BLaER1 (cell line): ENCODE measurements at regions not wholly inside any gene's neighbourhood (a gene's known extent, or its start where the extent isn't known, plus 50 kb on each side); places are given as distances from the start of the nearest gene placed in this dataset.

Experiments used
- H3K27ac ChIP-seq: shearing (Covaris generic); formaldehyde crosslinking; 2 replicates; pipeline ENCODE4 v1.8.1; 2022
- H3K27me3 ChIP-seq: shearing (Covaris generic); formaldehyde crosslinking; 2 replicates; pipeline ENCODE4 v1.8.1; 2022
- H3K36me3 ChIP-seq: shearing (Covaris generic); formaldehyde crosslinking; 2 replicates; pipeline ENCODE4 v1.8.1; 2022
- H3K4me1 ChIP-seq: shearing (Covaris generic); formaldehyde crosslinking; 2 replicates; pipeline ENCODE4 v1.8.1; 2022
- H3K4me2 ChIP-seq: shearing (Covaris generic); formaldehyde crosslinking; 2 replicates; pipeline ENCODE4 v1.8.1; 2022
- H3K4me3 ChIP-seq: shearing (Covaris generic); formaldehyde crosslinking; 2 replicates; pipeline ENCODE4 v1.8.1; 2022
- H3K9ac ChIP-seq: shearing (Covaris generic); formaldehyde crosslinking; 2 replicates; pipeline ENCODE4 v1.8.1; 2022
- H3K9me3 ChIP-seq: shearing (Covaris generic); formaldehyde crosslinking; 2 replicates; pipeline ENCODE4 v1.8.1; 2022
- H4K20me1 ChIP-seq: shearing (Covaris generic); formaldehyde crosslinking; 2 replicates; pipeline ENCODE4 v1.8.1; 2022
- Cebpa-rat ChIP-seq: shearing (Covaris generic); IDR thresholded peaks from 2 replicates; pipeline ENCODE4 v1.8.1; 2022

DNA sequence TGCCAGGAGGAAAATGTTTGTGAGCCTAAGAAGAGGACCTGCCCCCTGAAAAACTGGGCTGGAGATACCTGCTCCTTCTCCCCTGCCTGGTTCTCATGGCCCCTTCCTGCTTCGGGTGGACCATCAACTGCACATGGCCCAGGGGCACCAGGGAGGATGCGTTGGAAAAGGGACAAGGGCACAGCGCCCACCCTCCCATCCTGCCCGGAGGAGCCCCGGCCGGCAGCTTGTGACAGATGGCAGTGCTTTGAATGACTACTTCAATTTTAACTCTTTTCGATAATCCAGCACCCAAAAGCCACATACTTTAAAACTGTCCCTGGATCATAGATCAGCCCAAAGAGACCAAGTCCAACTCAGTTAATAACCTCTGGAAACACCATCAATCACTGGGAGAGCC, 135.8 kb upstream of the NECTIN1 start:
- TF ChIP-seq Cebpa-rat = no peak
- Histone ChIP-seq H3K4me2 (no peak overlapping the region), H3K4me3 (no peak overlapping the region), H4K20me1 (no peaks in the 10 kb centered on the region), H3K27me3 (no peaks in the 10 kb centered on the region), H3K9me3 (no peaks in the 10 kb centered on the region), H3K9ac (no peak overlapping the region), H3K36me3 (no peaks in the 10 kb centered on the region), H3K27ac (no peak overlapping the region), H3K4me1 (no peaks in the 10 kb centered on the region)

GRCh38 chr11:119863851-119864601, 135.0 kb upstream of the NECTIN1 start:
- Histone ChIP-seq H3K36me3 (no peaks in the 10 kb centered on the region), H4K20me1 (no peaks in the 10 kb centered on the region), H3K4me3 (no peak overlapping the region), H3K27ac (no peak overlapping the region), H3K4me2 (no peak overlapping the region), H3K9me3 (no peaks in the 10 kb centered on the region), H3K4me1 (no peaks in the 10 kb centered on the region), H3K27me3 (no peaks in the 10 kb centered on the region), H3K9ac (no peak overlapping the region)
- no peak for TF ChIP-seq Cebpa-rat

DNA sequence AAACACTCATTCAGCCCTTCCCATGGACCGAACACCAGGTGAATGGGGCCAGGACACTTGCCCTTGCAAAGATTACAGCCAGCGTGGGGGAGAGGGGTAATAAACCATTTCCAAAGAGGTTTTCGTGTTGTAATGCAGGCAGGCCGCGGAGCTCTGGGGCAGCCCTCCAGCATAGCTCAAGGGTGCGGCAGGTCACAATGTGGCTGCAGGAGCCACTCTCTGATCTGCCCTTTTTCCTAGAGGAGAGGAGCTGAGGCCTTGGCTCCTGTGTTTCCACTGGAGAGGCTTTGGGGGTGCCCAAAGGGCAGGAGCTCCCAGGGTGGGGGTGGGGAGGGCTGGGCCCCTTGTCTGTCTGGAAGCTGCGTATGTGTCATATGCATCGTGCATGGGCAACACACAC, 134.2 kb upstream of the NECTIN1 start:
- Histone ChIP-seq H3K27ac (no peak overlapping the region), H3K9me3 (no peaks in the 10 kb centered on the region), H3K4me2 (no peak overlapping the region), H3K4me3 (no peak overlapping the region), H3K27me3 (no peaks in the 10 kb centered on the region), H3K4me1 (no peaks in the 10 kb centered on the region), H3K9ac (no peak overlapping the region), H4K20me1 (no peaks in the 10 kb centered on the region), H3K36me3 (no peaks in the 10 kb centered on the region)
- TF ChIP-seq Cebpa-rat = no peak

GRCh38 chr11:119861160-119861559, 132.2 kb upstream of the NECTIN1 start:
- Histone ChIP-seq H3K36me3 (no peaks in the 10 kb centered on the region), H4K20me1 (no peaks in the 10 kb centered on the region), H3K9me3 (no peaks in the 10 kb centered on the region), H3K27ac (no peak overlapping the region), H3K27me3 (no peaks in the 10 kb centered on the region), H3K4me1 (no peaks in the 10 kb centered on the region), H3K4me3 (no peak overlapping the region), H3K9ac (no peak overlapping the region), H3K4me2 (no peak overlapping the region)
- TF ChIP-seq Cebpa-rat = no peak

GRCh38 chr11:119860561-119861094, 131.6 kb upstream of the NECTIN1 start:
- H3K4me2 ChIP-seq = no peak overlapping the region
- no peaks in the 10 kb centered on the region for H4K20me1 ChIP-seq
- peaks cover under 1% of the 10 kb centered on the region; the same call in 1 of the 2 replicates for H3K4me1 ChIP-seq
- no peak overlapping the region for H3K27ac ChIP-seq
- H3K9ac ChIP-seq = no peak overlapping the region
- no peak for TF ChIP-seq Cebpa-rat
- no peaks in the 10 kb centered on the region for H3K27me3 ChIP-seq
- H3K36me3 ChIP-seq = no peaks in the 10 kb centered on the region
- H3K4me3 ChIP-seq = no peak overlapping the region
- no peaks in the 10 kb centered on the region for H3K9me3 ChIP-seq

GRCh38 chr11:119859684-119860083, 130.7 kb upstream of the NECTIN1 start:
- TF ChIP-seq Cebpa-rat = no peak
- no peak overlapping the region for H3K4me3 ChIP-seq
- H3K9me3 ChIP-seq = no peaks in the 10 kb centered on the region
- H3K4me1 ChIP-seq = peaks cover 10% of the 10 kb centered on the region
- no peaks in the 10 kb centered on the region for H3K27me3 ChIP-seq
- no peaks in the 10 kb centered on the region for H3K36me3 ChIP-seq
- H4K20me1 ChIP-seq = no peaks in the 10 kb centered on the region
- H3K9ac ChIP-seq = no peak overlapping the region
- H3K27ac ChIP-seq = no peak overlapping the region
- H3K4me2 ChIP-seq = no peak overlapping the region

GRCh38 chr11:119858288-119858687, 129.3 kb upstream of the NECTIN1 start:
- Histone ChIP-seq H3K27me3 (no peaks in the 10 kb centered on the region), H3K9me3 (no peaks in the 10 kb centered on the region), H3K9ac (no peak overlapping the region), H3K27ac (no peak overlapping the region), H3K36me3 (no peaks in the 10 kb centered on the region), H3K4me3 (no peak overlapping the region), H3K4me1 (peaks cover 17% of the 10 kb centered on the region), H3K4me2 (no peak overlapping the region), H4K20me1 (no peaks in the 10 kb centered on the region)
- no peak for TF ChIP-seq Cebpa-rat

- Histone ChIP-seq H3K4me1 (peaks cover 17% of the 10 kb centered on the region), H3K9me3 (no peaks in the 10 kb centered on the region), H3K4me3 (no peak overlapping the region), H3K27me3 (no peaks in the 10 kb centered on the region), H3K36me3 (no peaks in the 10 kb centered on the region), H4K20me1 (no peaks in the 10 kb centered on the region), H3K27ac (no peak overlapping the region), H3K4me2 (no peak overlapping the region), H3K9ac (no peak overlapping the region)
- TF ChIP-seq Cebpa-rat = no peak
Observed at GRCh38 chr11:119856681-119857485, 127.9 kb upstream of the NECTIN1 start.

DNA sequence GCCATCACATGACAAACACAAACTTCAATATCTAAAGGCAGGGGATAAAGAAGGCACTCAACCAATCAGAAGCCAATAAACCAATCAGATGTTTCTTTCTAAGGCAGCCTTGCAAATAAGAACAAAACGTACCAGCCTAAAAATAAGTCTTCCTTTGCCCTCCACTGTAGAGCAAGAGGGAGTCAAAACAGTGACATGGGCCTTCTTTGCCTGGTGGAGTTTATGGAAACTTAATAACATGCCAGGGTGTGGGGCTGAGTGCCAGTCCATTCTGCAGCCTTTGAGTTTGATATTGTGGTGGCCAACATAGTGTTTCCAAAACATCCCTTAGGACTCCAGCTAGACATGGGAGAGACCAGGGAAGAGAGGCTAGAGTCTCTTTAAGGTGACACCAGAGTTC, 126.1 kb upstream of the NECTIN1 start:
- TF ChIP-seq Cebpa-rat = no peak
- no peaks in the 10 kb centered on the region for H3K36me3 ChIP-seq
- no peak overlapping the region for H3K27ac ChIP-seq
- H3K4me1 ChIP-seq = peaks cover 17% of the 10 kb centered on the region
- peak overlapping the region; percentile 74 for H3K4me2 ChIP-seq
- no peak overlapping the region for H3K9ac ChIP-seq
- no peaks in the 10 kb centered on the region for H3K9me3 ChIP-seq
- no peaks in the 10 kb centered on the region for H3K27me3 ChIP-seq
- H4K20me1 ChIP-seq = no peaks in the 10 kb centered on the region
- H3K4me3 ChIP-seq = 0 out of 2 replicates have a peak overlapping the region, but pooled peaks have one; percentile 24

GRCh38 chr11:119854521-119854920, 125.5 kb upstream of the NECTIN1 start:
- Histone ChIP-seq H3K27me3 (no peaks in the 10 kb centered on the region), H3K4me1 (peaks cover 17% of the 10 kb centered on the region), H3K4me2 (peak overlapping the region; percentile 74), H3K27ac (no peak overlapping the region), H3K36me3 (no peaks in the 10 kb centered on the region), H4K20me1 (no peaks in the 10 kb centered on the region), H3K9ac (0 out of 2 replicates have a peak overlapping the region, but pooled peaks have one; percentile 8), H3K4me3 (peak overlapping the region; percentile 24; the same call in 1 of the 2 replicates), H3K9me3 (no peaks in the 10 kb centered on the region)
- TF ChIP-seq Cebpa-rat = no peak
